ENCODE measurements at regions not wholly inside any gene's neighbourhood (a gene's known extent, or its start where the extent isn't known, plus 50 kb on each side); places are given as distances from the start of the nearest gene placed in this dataset.

- Histone ChIP-seq H3K4me3 (no peak overlapping the region), H3K27ac (no peak overlapping the region), H3K36me3 (no peaks in the 10 kb centered on the region), H3K4me1 (peaks cover 0 to 6% (median 2%) of the 10 kb centered on the region in 4 donors), H3K27me3 (no peaks in the 10 kb centered on the region), H3K9me3 (no peaks in the 10 kb centered on the region)
- no peak for TF ChIP-seq CTCF (IDR thresholded peaks at IDR 0.05)
- intact Hi-C loops (cut with DNase I; ENCODE audit: low total_unique reads), result no loop called here
- DNase-seq, result no peak
Measured at GRCh38 chr18:7457262-7457661, 109.9 kb upstream of the PTPRM start.

- Histone ChIP-seq H3K27ac (no peak overlapping the region), H3K27me3 (no peaks in the 10 kb centered on the region)
- intact Hi-C loops (cut with DNase I; ENCODE audit: low total_unique reads), result no loop called here
Measured at GRCh38 chr18:7458884-7459283, 108.2 kb upstream of the PTPRM start.

GRCh38 chr18:7459851-7460770, 107.0 kb upstream of the PTPRM start:
- no peak for DNase-seq
- no peak for TF ChIP-seq CTCF (IDR thresholded peaks at IDR 0.05)
- H3K27ac ChIP-seq, result peak overlapping the region; percentile 25 to 29
- peaks cover 0 to 6% (median 2%) of the 10 kb centered on the region in 4 donors for H3K4me1 ChIP-seq
- no peaks in the 10 kb centered on the region for H3K27me3 ChIP-seq
- peak overlapping the region; percentile 32 to 43 for H3K4me3 ChIP-seq
- no peaks in the 10 kb centered on the region for H3K36me3 ChIP-seq
- H3K9me3 ChIP-seq, result no peaks in the 10 kb centered on the region
- intact Hi-C loops (cut with DNase I; ENCODE audit: low total_unique reads), result no loop called here

More at GRCh38 chr18:7458884-7459283, 108.2 kb upstream of the PTPRM start:
- Histone ChIP-seq H3K4me3 (no peak overlapping the region), H3K9me3 (no peaks in the 10 kb centered on the region), H3K4me1 (peaks cover 0 to 6% (median 2%) of the 10 kb centered on the region in 4 donors), H3K36me3 (no peaks in the 10 kb centered on the region)
- DNase-seq, result no peak
- no peak for TF ChIP-seq CTCF (IDR thresholded peaks at IDR 0.05)

GRCh38 chr18:7464245-7464966, 102.7 kb upstream of the PTPRM start:
- TF ChIP-seq CTCF (IDR thresholded peaks at IDR 0.05), result no peak
- Histone ChIP-seq H3K27ac (no peak overlapping the region), H3K4me3 (no peak overlapping the region), H3K9me3 (no peaks in the 10 kb centered on the region), H3K4me1 (peaks cover 0 to 6% (median 2%) of the 10 kb centered on the region in 4 donors), H3K36me3 (no peaks in the 10 kb centered on the region), H3K27me3 (no peaks in the 10 kb centered on the region)
- DNase-seq, result no peak
- intact Hi-C loops (cut with DNase I; ENCODE audit: low total_unique reads), result no loop called here

GRCh38 chr18:7466190-7466589, 100.9 kb upstream of the PTPRM start:
- Histone ChIP-seq H3K27me3 (no peaks in the 10 kb centered on the region), H3K4me1 (no peaks in the 10 kb centered on the region), H3K27ac (no peak overlapping the region), H3K36me3 (no peaks in the 10 kb centered on the region), H3K4me3 (no peak overlapping the region), H3K9me3 (no peaks in the 10 kb centered on the region)
- DNase-seq, result no peak
- intact Hi-C loops (cut with DNase I; ENCODE audit: low total_unique reads), result no loop called here
- TF ChIP-seq CTCF (IDR thresholded peaks at IDR 0.05), result no peak

All from tibial artery (tissue), 4 donors.